Hematopoietic multipotent progenitor cell treated with erythropoietin and hydrocortisone succinate and interleukin-3 and kit ligand, for 4 days (in vitro differentiated cells): ENCODE measurements at regions not wholly inside any gene's neighbourhood (a gene's known extent, or its start where the extent isn't known, plus 50 kb on each side); places are given as distances from the start of the nearest gene placed in this dataset.

Experiments used
- DNase-seq: peaks from one replicate; pipeline ENCODE4 v3.0.0-alpha.2; 2015

GRCh38 chr6:108734271-108734922 is 113.8 kb upstream of the ARMC2 start:
- no peak for DNase-seq

GRCh38 chr6:108735310-108736001 is 112.8 kb upstream of the ARMC2 start:
- DNase-seq: no peak

GRCh38 chr6:108736002-108736361 is 112.2 kb upstream of the ARMC2 start:
- no peak for DNase-seq

DNA sequence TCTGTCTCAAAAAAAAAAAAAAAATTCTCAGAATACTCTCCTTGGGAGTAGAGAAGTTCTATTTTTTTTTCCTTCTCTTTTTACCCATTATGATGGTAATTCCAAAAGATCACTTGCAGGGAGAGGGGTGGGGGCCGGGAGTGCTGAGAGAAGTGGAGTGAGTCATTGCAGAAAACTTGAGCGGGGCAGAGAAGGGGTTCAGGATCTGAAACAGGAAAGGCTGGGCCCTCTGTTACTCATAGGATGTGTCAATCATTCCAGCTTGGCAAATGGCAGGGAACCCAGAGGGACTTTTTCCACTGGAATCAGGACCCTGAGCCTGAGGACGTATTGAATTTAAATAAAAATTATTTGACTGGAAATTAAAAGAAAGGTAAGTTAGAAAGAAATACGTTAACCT is 111.4 kb upstream of the ARMC2 start:
- no peak for DNase-seq

DNA sequence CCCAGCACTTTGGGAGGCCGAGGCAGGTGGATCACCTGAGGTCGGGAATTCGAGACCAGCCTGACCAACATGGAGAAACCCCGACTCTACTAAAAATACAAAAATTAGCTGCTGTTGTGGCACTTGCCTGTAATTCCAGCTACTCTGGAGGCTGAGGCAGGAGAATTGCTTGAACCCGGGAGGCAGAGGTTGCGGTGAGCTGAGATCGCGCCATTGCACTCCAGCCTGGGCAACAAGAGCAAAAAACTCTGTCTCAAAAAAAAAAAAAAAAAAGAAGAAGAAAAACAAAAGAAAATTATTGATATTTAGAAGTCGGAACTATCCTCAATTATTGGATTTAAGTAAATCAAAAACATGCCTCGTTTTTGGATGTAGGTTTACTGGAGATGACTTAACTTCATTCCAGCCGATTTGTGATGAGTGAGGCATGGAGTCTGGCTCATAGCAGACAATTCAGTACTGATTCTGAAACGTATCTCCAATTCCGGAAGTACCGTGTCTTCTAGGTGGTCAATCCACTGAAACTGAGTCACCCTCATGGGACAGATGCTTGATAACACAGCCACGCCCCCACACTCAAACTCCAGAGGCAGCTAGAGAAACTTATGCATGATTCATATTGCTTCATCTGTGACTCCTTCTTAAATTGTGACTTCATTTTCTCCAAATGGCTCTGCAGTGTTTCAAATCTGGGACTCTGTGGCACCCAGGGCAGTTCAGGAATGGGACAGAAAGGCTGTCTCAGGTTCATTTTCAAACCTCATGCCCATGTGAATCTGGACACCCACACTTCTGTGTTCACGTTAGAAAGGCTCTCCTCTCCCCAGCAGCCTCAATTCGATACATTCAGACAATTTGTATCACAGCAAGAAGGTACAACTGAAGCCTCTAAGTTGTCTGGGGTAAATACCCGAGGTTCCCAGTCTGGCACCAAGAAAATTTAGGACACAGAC is 110.4 kb upstream of the ARMC2 start:
- DNase-seq: peak; percentile 67

DNA sequence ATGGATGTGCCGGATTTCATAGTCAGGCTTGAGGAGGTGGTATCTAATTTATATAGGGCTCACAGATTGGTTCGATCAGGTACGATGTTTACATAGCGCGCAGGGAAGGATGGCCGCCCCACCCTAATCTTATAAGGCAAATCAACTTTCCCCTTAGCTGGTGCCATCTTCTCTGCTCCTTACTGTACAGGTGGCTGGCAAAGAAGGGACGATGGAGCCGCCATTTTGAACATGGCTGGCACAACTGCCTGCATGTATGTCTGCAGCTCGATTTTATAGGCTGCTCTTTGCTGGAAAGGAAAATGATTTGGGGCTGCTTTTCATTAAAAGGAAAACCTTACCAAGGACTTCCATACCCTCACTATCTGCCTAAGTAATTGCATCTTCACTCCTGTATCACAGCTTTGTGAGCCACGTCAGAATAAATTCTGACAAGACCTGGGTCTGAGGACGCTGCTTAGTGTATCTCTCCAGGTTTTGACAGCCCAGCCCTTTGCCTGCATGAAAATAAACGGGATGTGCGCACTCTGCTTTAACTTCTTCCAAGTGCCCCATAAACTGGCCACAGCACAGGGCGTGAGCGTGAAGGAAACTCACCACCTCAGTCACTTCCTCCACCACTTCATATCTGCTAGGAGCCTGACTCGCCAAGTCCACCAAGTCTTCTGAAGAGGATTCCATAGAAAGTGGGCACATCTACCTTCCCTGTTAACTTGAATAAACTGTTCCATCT is 109.4 kb upstream of the ARMC2 start:
- peak; percentile 43 for DNase-seq

GRCh38 chr6:108739496-108740330 is 108.5 kb upstream of the ARMC2 start:
- DNase-seq: no peak

DNA sequence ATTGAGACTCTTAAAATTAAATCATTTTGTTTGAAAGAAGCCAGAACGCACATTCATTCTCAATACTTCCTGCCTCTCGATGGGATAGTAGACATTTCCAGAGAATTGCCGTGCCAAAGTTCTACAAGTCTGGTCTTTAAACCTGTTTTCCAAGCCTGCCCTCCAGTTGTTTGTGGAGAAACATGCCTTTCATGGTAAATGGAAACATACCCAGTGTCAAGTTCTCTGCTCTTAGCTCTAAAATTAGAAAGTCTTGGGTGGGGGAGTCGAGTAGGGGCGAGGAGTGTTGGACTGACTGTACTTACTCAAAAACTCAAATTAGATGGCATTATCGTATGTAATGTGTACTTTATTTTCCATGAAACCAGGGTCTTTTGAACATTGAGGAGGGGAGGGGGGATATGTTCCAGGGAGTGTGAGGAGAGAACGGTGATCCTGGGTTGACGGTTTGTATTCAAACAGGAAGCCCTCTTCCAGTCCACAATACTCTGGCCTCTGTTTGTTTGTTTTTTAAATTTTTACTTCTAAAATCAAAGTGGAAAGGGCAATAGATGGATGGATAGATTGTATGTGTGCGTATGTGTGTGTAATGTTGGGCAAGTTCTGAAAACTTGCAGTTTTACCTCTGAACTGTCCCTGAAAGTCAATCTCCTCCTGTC is 106.8 kb upstream of the ARMC2 start:
- no peak for DNase-seq

DNA sequence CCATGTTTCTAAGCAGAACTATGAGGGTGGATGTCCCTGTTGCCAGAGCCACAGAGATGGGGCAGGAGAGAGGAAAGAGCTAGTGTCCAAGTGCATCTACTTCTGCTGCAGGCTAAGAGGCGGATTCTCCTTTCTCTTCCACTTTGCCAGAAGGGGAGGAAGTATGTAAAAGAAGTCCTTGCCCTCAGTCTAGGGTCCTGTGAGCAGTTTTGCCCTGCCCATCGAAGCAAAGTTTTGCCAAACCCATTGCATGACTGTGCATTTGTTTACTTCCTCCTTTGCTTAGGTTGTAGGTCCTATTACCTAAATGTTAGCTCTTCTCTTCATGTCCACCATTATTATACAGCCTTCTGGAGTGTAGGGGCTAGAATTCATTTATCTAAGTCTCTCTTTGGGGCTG is 106.2 kb upstream of the ARMC2 start:
- DNase-seq: peak; percentile 91

DNA sequence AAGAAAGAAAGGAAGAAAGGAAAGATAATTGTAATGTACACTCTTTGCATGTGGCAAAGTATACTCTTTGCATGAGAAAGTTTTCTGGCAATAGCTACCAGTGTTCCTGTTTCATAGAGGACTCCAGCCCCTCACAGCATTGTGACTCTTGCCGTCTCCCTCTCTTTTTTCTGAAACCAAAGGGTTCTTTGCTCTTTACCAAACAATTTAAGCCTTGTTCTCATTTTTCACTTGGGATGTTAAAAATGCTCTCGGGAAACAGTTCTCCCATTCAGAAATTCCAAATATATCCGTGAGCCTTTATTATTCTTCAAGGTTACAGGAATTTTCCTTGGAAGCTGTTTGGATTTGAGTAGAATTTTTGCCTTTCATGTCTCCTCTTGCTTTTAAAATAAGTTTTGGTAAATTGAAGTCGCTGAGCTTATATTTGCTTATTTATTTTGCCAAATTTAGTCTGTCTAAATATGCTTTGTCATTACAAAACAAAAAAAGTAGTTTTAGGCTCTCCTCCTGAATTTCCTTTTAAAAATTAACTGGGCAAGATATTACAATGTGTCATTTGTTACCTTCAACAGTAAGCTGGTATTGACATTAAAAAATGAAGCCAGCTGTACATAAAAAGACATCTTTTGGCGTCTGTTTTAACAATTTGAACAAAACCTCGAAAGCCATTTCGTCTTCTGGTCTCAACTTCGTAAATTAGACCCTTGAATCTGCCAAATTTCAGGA is 103.8 kb upstream of the ARMC2 start:
- no peak for DNase-seq

DNA sequence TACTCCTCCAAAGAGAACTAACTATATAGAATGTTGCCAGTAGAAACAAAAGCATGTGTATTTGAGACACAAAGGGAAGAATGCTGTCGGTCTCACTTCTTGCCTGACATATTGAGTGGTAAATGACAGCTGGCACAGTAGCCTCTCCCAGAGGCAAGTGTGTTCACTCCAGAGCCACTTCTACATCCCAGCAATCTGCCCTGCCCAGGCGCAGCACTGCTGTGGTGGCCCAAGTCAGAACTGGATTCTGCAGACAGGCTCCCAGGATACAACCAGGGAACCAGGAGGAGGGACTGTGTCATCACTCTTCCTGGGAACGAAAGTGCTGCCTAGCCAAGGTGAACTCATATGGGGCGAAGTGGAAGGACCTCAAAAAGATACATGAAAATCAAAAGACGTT is 103.2 kb upstream of the ARMC2 start:
- DNase-seq: no peak

DNA sequence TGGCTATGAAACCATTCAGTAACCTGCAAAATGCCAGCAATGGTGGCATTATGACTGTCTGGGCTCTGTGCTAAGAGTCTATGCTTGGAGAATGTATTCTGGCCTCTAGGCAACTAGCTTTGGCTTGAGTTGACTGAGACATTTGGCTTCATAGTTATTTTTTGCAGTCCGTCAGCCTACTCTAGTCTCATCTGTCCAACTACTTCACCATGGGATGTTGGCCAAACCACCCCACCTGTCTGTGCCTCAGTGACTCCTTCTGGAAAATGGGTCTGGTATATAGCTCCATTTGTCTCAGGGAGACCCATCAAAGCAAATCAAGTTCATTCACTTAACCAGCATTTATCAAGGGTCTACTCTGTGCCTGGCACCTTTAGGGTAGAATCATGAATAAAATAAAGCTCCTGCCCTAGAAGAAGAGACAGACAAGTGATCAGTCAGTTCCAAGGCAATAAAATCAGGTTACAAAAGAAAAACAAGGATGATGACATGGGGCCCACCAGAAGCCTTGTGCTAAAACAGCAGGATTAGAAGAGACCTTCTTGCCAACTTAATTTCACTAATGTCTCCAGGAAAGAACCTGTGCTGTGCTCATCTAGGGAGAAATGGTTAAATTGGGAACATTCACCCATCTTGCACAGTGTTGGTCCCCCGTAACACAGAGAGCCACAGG is 102.4 kb upstream of the ARMC2 start:
- DNase-seq: no peak

DNA sequence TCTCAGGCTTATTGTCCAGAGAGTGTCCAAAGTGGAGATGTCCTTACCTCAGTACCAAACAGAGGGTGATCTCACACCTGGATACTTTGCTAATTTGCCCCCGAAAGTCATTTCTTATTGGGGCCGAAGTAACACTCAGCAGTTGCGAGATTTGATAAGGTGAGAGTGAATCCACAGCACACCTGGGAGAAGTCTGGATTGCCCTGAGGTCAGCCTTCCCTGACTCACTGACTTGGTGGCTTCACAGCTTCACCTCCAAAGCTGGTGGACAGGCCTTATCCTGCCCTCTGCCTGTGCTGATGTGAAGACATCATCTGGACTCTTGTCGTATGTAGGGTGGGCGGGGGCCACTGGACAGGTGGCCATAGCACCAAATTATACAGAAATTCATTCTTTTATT is 101.9 kb upstream of the ARMC2 start:
- DNase-seq: no peak

GRCh38 chr6:108746836-108747575 is 101.2 kb upstream of the ARMC2 start:
- no peak for DNase-seq

GRCh38 chr6:108748055-108748454 is 100.2 kb upstream of the ARMC2 start:
- no peak for DNase-seq

GRCh38 chr6:108748959-108749358 is 99.3 kb upstream of the ARMC2 start:
- DNase-seq: no peak

DNA sequence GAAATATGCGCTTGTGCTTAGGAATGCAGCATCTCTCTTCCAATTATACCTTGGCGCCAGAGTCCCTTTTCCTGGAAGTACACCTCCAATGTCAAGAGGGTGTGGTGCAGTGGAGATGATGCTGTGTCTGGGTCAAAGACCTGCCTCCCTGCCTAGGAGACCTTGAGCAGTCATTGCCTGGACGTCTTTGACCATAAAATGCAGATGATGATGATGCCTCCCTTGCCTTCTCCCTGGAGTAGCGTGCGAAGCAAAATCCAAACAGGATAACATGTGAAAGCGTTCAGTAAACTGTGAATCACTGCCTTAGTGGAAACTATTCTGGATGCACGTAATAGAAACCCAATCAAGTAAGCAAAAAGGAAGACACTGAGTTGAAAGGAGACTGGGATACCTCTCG is 97.4 kb upstream of the ARMC2 start:
- no peak for DNase-seq

GRCh38 chr6:108751282-108751681 is 96.9 kb upstream of the ARMC2 start:
- no peak for DNase-seq
